ENCODE measurements at regions not wholly inside any gene's neighbourhood (a gene's known extent, or its start where the extent isn't known, plus 50 kb on each side); places are given as distances from the start of the nearest gene placed in this dataset.
"Not testable (repeated sequence)": the region's sequence is repeated elsewhere in the genome, so short reads cannot be mapped to it uniquely, and the experiment has no call there.

DNA sequence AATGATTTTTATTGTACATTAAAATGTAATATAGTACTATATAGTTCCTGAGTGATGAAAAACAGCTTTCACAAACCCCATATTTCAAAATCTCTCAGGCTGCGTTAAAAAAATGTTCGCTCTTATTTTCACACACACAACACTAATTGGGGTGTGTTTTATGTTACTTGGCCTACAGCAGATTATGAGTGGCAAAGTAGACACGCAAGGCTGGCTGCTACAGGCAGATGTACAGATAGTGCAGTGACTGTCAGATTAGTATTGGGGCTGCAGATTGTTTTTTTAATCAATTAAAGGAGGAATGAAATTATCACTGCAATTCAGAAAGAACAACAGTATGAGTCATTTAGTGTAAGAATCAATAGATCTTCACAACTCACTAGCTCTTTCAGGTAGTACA is 65.2 kb upstream of the ICA1 start:
- H3K4me3 ChIP-seq (ENCODE audit: insufficient read depth, low read length, poor library complexity, severe bottlenecking), result no peak overlapping the region

DNA sequence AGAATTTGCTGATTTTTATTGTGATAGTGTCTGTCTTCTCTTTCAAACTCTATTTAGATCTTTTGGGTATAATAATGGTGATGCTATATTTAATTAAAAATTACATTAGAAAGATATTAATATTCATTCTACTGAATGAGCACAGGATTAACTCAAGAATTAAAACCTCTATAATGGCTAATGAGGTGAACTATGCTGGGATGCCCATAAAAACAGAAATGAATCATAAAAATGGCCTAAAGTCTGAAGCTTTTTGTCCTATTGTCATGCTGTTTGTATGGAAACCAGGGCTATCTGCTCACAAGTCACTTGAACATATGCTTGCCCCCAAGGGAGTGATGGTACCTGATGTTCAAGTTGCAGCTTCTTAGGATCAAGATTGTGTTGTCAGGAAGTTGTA is 76.2 kb upstream of the ICA1 start:
- Histone ChIP-seq H3K9ac (ENCODE audit: low read length) (no peak overlapping the region), H3K9me3 (ENCODE audit: insufficient read depth, low read length) (no peaks in the 10 kb centered on the region), H3K4me3 (ENCODE audit: insufficient read depth, low read length, poor library complexity, severe bottlenecking) (no peak overlapping the region), H3K4me2 (ENCODE audit: low read depth, low read length, poor library complexity, severe bottlenecking) (no peak overlapping the region), H3K79me2 (ENCODE audit: insufficient read depth, low read length) (no peaks in the 10 kb centered on the region), H3K27me3 (ENCODE audit: low read length) (no peaks in the 10 kb centered on the region), H3K36me3 (ENCODE audit: low read length) (no peaks in the 10 kb centered on the region), H3K9me2 (replicated peaks; ENCODE audit: insufficient read depth, low read length) (no peaks in the 10 kb centered on the region), H4K20me1 (ENCODE audit: low read depth, low read length) (no peaks in the 10 kb centered on the region), H3F3A (ENCODE audit: insufficient read depth) (no peaks in the 10 kb centered on the region), H3K27ac (ENCODE audit: low read depth, low read length) (no peak overlapping the region), H2AFZ (ENCODE audit: low read depth, low read length, severe bottlenecking) (no peak overlapping the region)
- TF ChIP-seq EZH2phosphoT487 (conservative IDR thresholded peaks at IDR 0.05; ENCODE audit: low read length), result no peak
- TF ChIP-seq, protein P1, sequence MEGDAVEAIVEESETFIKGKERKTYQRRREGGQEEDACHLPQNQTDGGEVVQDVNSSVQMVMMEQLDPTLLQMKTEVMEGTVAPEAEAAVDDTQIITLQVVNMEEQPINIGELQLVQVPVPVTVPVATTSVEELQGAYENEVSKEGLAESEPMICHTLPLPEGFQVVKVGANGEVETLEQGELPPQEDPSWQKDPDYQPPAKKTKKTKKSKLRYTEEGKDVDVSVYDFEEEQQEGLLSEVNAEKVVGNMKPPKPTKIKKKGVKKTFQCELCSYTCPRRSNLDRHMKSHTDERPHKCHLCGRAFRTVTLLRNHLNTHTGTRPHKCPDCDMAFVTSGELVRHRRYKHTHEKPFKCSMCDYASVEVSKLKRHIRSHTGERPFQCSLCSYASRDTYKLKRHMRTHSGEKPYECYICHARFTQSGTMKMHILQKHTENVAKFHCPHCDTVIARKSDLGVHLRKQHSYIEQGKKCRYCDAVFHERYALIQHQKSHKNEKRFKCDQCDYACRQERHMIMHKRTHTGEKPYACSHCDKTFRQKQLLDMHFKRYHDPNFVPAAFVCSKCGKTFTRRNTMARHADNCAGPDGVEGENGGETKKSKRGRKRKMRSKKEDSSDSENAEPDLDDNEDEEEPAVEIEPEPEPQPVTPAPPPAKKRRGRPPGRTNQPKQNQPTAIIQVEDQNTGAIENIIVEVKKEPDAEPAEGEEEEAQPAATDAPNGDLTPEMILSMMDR (IDR thresholded peaks at IDR 0.05; ENCODE audit: insufficient read depth, low read length, poor library complexity, severe bottlenecking), result no peak

More for the DNA sequence above, 65.2 kb upstream of the ICA1 start:
- no peaks in the 10 kb centered on the region for H4K20me1 ChIP-seq (ENCODE audit: low read depth, low read length)
- no peaks in the 10 kb centered on the region for H3K9me3 ChIP-seq (ENCODE audit: insufficient read depth, low read length)
- no peak overlapping the region for H3K4me2 ChIP-seq (ENCODE audit: low read depth, low read length, poor library complexity, severe bottlenecking)
- no peaks in the 10 kb centered on the region for H3K79me2 ChIP-seq (ENCODE audit: insufficient read depth, low read length)
- no peaks in the 10 kb centered on the region; the same call in 1 of the 2 replicates for H3K27me3 ChIP-seq (ENCODE audit: low read length)
- no peak overlapping the region for H2AFZ ChIP-seq (ENCODE audit: low read depth, low read length, severe bottlenecking)
- H3K9me2 ChIP-seq (replicated peaks; ENCODE audit: insufficient read depth, low read length), result no peaks in the 10 kb centered on the region
- no peak overlapping the region for H3K9ac ChIP-seq (ENCODE audit: low read length)
- no peak overlapping the region for H3K27ac ChIP-seq (ENCODE audit: low read depth, low read length)
- TF ChIP-seq, protein P1 (IDR thresholded peaks at IDR 0.05; ENCODE audit: insufficient read depth, low read length, poor library complexity, severe bottlenecking), result no peak
- no peak for TF ChIP-seq EZH2phosphoT487 (conservative IDR thresholded peaks at IDR 0.05; ENCODE audit: low read length)
- no peaks in the 10 kb centered on the region for H3F3A ChIP-seq (ENCODE audit: insufficient read depth)
- no peaks in the 10 kb centered on the region for H3K36me3 ChIP-seq (ENCODE audit: low read length)

DNA sequence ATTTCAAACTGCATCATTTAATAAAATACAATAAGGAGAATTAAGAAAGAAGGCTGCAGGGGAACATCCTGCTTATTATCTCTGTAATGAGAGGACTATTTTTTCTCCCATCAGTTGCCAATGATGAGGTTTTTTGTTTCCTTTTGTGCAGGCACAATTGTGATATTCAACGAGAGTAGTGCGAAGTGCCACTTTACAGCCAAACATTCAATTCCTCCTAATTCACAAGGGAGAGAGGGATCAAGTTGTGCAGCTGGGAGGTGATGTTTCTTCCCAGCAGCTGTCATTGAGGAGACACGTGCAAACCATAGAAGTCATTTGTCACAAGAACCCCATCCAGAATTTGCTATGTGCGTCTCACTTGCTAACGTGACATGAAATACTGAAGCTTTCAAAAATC is 81.6 kb upstream of the ICA1 start:
- H3K27ac ChIP-seq (ENCODE audit: low read depth, low read length), result no peak overlapping the region
- no peaks in the 10 kb centered on the region for H3K9me3 ChIP-seq (ENCODE audit: insufficient read depth, low read length)
- no peaks in the 10 kb centered on the region for H3K27me3 ChIP-seq (ENCODE audit: low read length)
- H3K9ac ChIP-seq (ENCODE audit: low read length), result no peak overlapping the region
- H3K36me3 ChIP-seq (ENCODE audit: low read length), result no peaks in the 10 kb centered on the region
- H3K79me2 ChIP-seq (ENCODE audit: insufficient read depth, low read length), result no peaks in the 10 kb centered on the region
- H3K4me3 ChIP-seq (ENCODE audit: insufficient read depth, low read length, poor library complexity, severe bottlenecking), result no peak overlapping the region
- H3F3A ChIP-seq (ENCODE audit: insufficient read depth), result no peaks in the 10 kb centered on the region
- no peak for TF ChIP-seq EZH2phosphoT487 (conservative IDR thresholded peaks at IDR 0.05; ENCODE audit: low read length)
- TF ChIP-seq, protein P1 (IDR thresholded peaks at IDR 0.05; ENCODE audit: insufficient read depth, low read length, poor library complexity, severe bottlenecking), result no peak
- no peak overlapping the region for H2AFZ ChIP-seq (ENCODE audit: low read depth, low read length, severe bottlenecking)
- H3K9me2 ChIP-seq (replicated peaks; ENCODE audit: insufficient read depth, low read length), result no peaks in the 10 kb centered on the region
- no peaks in the 10 kb centered on the region for H4K20me1 ChIP-seq (ENCODE audit: low read depth, low read length)
- H3K4me2 ChIP-seq (ENCODE audit: low read depth, low read length, poor library complexity, severe bottlenecking), result no peak overlapping the region

DNA sequence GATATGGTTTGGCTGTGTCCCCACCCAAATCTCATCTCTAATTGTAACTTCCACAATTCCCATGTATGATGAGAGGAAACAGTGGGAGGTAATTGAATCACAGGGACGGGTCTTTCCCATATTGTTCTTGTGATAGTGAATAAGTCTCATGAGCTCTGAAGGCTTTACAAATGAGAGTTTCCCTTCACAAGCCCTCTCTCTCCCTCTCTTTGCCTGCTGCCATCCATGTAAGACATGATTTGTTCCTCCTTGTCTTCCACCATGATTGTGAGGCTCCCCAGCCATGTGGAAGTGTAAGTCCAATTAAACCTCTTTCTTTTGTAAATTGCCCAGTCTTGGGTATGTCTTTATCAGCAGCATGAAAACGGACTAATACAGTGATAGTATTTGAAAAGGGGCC is 85.4 kb upstream of the ICA1 start:
- H2AFZ ChIP-seq (ENCODE audit: low read depth, low read length, severe bottlenecking); H3K27me3 ChIP-seq (ENCODE audit: low read length); H3K9ac ChIP-seq (ENCODE audit: low read length); H3K9me3 ChIP-seq (ENCODE audit: insufficient read depth, low read length); H3K4me3 ChIP-seq (ENCODE audit: insufficient read depth, low read length, poor library complexity, severe bottlenecking); H4K20me1 ChIP-seq (ENCODE audit: low read depth, low read length); H3K4me2 ChIP-seq (ENCODE audit: low read depth, low read length, poor library complexity, severe bottlenecking); H3K79me2 ChIP-seq (ENCODE audit: insufficient read depth, low read length); H3K9me2 ChIP-seq (replicated peaks; ENCODE audit: insufficient read depth, low read length); H3K27ac ChIP-seq (ENCODE audit: low read depth, low read length); H3K36me3 ChIP-seq (ENCODE audit: low read length); H3F3A ChIP-seq (ENCODE audit: insufficient read depth): not testable (repeated sequence)

DNA sequence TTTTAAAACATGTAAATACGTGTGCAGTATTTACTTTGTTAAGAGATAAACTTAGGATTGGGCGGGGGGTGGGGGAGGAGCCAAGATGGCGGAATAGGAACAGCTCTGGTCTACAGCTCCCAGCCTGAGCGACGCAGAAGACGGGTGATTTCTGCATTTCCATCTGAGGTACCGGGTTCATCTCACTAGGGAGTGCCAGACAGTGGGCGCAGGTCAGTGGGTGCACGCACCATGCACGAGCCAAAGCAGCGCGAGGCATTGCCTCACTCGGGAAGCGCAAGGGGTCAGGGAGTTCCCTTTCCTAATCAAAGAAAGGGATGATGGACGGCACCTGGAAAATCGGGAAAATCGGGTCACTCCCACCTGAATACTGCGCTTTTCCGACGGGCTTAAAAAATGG is 81.8 kb upstream of the NXPH1 start:
- H2AFZ ChIP-seq (ENCODE audit: low read depth, low read length, severe bottlenecking); H3K9me2 ChIP-seq (replicated peaks; ENCODE audit: insufficient read depth, low read length); H3K27ac ChIP-seq (ENCODE audit: low read depth, low read length); H3K27me3 ChIP-seq (ENCODE audit: low read length); H3K9me3 ChIP-seq (ENCODE audit: insufficient read depth, low read length); H3K9ac ChIP-seq (ENCODE audit: low read length); H4K20me1 ChIP-seq (ENCODE audit: low read depth, low read length); H3K4me2 ChIP-seq (ENCODE audit: low read depth, low read length, poor library complexity, severe bottlenecking); H3K36me3 ChIP-seq (ENCODE audit: low read length); H3F3A ChIP-seq (ENCODE audit: insufficient read depth); H3K79me2 ChIP-seq (ENCODE audit: insufficient read depth, low read length); H3K4me3 ChIP-seq (ENCODE audit: insufficient read depth, low read length, poor library complexity, severe bottlenecking): not testable (repeated sequence)
